Pancreas (tissue), 10 donors: ENCODE measurements at regions not wholly inside any gene's neighbourhood (a gene's known extent, or its start where the extent isn't known, plus 50 kb on each side); places are given as distances from the start of the nearest gene placed in this dataset.

ENCODE experiments used
- ATAC-seq, 4 donors: fragments of 200-7000 bp; cut with Tn5 transposase; one replicate each; pipeline versions ENCODE4 v1.8.0 to v1.9.1; 2020; ENCODE audit warnings: mild to moderate bottlenecking in 4 of 4, moderate library complexity in 4 of 4
- DNase-seq, 6 donors: peaks; one replicate each; pipeline ENCODE4 v3.0.0-alpha.2; 2020
- FAIRE-seq: peaks from 2 replicates; lab custom pipeline; 2012; peaks lifted over from hg19 to GRCh38; lab: Jason Lieb, UNC
- H3K27ac ChIP-seq, 4 donors: fragments of 200-600 bp; sonication (generic); 1 replicate in 3 of 4; 2 replicates in 1 of 4; pipeline versions ENCODE4 v1.5.0 to v1.8.0; 2020
- H3K27me3 ChIP-seq, 4 donors: fragments of 200-600 bp; one replicate each; pipeline ENCODE4 v1.8.0; 2021
- H3K36me3 ChIP-seq, 3 donors: fragments of 200-600 bp; sonication (generic) in 1 of 3; one replicate each; pipeline versions ENCODE4 v1.5.0 to v1.8.0; 2020 to 2021
- H3K4me1 ChIP-seq, 3 donors: fragments of 200-600 bp; one replicate each; pipeline ENCODE4 v1.8.0; 2021
- H3K4me3 ChIP-seq, 4 donors: fragments of 200-600 bp; sonication (generic) in 2 of 4; one replicate each; pipeline versions ENCODE4 v1.5.0 to v1.8.0; 2020 to 2021
- H3K9me3 ChIP-seq, 4 donors: fragments of 200-600 bp; one replicate each; pipeline ENCODE4 v1.8.0; 2021
- WGBS, 2 donors: extraction: QIAGEN DNeasy Blood & Tissue Kit; methylation state at CpG; one replicate each; pipeline ENCODE4 v1.1.7; 2013; 5-methylcytosine and 5-hydroxymethylcytosine counted together
- intact Hi-C, 3 donors: fragments of 100-400 bp; cut with DNase I; formaldehyde crosslinking; loops; one replicate each; pipeline versions ENCODE4 v1.11.1 to v1.14.2; 2022
- TF ChIP-seq, protein P1 (sequence below), 4 donors: fragments of 200-600 bp; sonication (generic) in 3 of 4; IDR thresholded peaks; one replicate each; pipeline versions ENCODE4 v1.5.0 to v1.8.0; 2021; ENCODE audit warnings: antibody characterized with exemption in 4 of 4
- donor health status: healthy with polysubstance abuse.
- donor health status: DM: no; HTN: no; CAD: no; lungs with moderate emphysema.
- donor health status: DM: no; HTN: no; CAD: no.
- donor health status: control.
- donor health status: control.
- donor health status: Bipolar disorder and iron deficiency.
- donor health status: DM: yes; HTN: yes; CAD: no.
- donor health status: DM: no; HTN: no; CAD: no.
- donor health status: DM: no; HTN: no; CAD: no.
- donor health status: DM: yes; HTN: yes; CAD: no.

DNA sequence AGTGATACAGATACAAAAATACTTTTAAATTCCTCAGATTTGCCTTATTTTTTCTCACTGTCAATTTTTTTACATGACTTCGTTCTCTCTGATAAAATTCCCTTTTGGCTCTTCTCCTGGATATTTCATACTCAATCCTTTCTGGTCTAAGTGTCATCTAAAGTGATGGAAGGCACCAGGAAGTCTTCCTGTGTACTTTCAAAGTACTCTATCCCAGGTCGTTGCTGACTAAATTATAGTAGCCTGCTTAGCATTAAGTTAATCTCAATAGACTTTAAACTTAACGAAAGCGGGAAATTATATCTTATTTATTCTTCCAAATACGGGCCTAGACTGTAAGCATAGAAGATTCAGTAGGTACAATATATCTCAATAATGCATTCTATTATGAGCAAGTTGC is 67.8 kb downstream of the CASP12 start:
- TF ChIP-seq, protein P1, sequence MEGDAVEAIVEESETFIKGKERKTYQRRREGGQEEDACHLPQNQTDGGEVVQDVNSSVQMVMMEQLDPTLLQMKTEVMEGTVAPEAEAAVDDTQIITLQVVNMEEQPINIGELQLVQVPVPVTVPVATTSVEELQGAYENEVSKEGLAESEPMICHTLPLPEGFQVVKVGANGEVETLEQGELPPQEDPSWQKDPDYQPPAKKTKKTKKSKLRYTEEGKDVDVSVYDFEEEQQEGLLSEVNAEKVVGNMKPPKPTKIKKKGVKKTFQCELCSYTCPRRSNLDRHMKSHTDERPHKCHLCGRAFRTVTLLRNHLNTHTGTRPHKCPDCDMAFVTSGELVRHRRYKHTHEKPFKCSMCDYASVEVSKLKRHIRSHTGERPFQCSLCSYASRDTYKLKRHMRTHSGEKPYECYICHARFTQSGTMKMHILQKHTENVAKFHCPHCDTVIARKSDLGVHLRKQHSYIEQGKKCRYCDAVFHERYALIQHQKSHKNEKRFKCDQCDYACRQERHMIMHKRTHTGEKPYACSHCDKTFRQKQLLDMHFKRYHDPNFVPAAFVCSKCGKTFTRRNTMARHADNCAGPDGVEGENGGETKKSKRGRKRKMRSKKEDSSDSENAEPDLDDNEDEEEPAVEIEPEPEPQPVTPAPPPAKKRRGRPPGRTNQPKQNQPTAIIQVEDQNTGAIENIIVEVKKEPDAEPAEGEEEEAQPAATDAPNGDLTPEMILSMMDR (IDR thresholded peaks at IDR 0.05), result no peak
- Histone ChIP-seq H3K4me3 (no peak overlapping the region), H3K36me3 (no peaks in the 10 kb centered on the region), H3K9me3 (no peaks in the 10 kb centered on the region), H3K27ac (no peak overlapping the region), H3K4me1 (no peaks in the 10 kb centered on the region), H3K27me3 (no peaks in the 10 kb centered on the region)
- intact Hi-C loops, result no loop called here
- WGBS, 2 donors, result 59 to 61% methylated on average over 5 of the region's 5 CpGs
- ATAC-seq, result no peak
- DNase-seq, result no peak
- FAIRE-seq, result no peak

DNA sequence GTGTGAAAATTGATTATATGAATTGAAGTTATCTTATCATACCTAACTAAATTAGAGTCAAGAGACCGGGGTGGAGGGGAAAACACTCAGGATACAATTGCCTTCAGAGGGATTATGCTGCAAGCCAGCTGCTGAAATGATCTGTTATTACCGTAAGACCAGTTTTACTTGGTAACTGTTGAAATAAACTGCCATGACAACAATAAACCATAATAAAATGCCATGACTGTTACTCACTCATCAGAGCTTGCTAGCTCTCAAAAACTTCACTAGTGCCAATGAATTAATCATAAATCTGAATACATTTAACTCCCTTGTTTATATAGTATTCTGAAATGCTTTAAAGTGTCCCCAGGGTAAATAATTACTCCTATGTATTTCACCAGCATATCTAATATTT is 68.2 kb downstream of the CASP12 start:
- FAIRE-seq, result no peak
- intact Hi-C loops, result no loop called here
- H3K27ac ChIP-seq, result no peak overlapping the region
- H3K9me3 ChIP-seq, result no peaks in the 10 kb centered on the region
- ATAC-seq, result peak in 2 of 4 donors; percentile 37 to 40
- no peak overlapping the region for H3K4me3 ChIP-seq
- H3K27me3 ChIP-seq, result no peaks in the 10 kb centered on the region
- no peaks in the 10 kb centered on the region for H3K36me3 ChIP-seq
- H3K4me1 ChIP-seq, result no peaks in the 10 kb centered on the region
- TF ChIP-seq, protein P1 (IDR thresholded peaks at IDR 0.05), result no peak
- DNase-seq, result no peak
- WGBS, 2 donors, result 33 to 36% methylated on average over 2 of the region's 2 CpGs

DNA sequence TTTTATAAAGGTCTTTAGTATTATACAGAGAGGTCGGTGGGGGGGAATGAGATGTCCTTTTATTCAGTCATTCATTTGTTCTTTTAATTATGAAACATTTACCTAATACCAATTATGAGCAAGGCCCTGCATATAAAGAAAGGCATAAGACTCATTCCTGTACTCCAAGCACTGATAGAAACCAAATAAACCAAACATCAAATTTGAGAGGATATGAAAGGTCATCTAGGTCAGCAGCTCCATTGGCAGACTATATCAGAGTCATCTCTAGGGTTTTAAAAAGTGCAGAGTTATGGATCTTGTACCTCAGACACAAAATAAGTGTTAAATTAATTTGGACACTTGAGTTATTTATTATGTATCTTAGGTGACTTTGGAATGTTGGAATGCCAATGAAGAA is 71.5 kb downstream of the CASP12 start:
- Histone ChIP-seq H3K27ac (no peak overlapping the region), H3K9me3 (no peaks in the 10 kb centered on the region), H3K4me3 (no peak overlapping the region), H3K36me3 (no peaks in the 10 kb centered on the region), H3K27me3 (no peaks in the 10 kb centered on the region), H3K4me1 (no peaks in the 10 kb centered on the region)
- DNase-seq (no peak), FAIRE-seq (no peak), ATAC-seq (no peak)
- 79 to 84% methylated on average over 1 of the region's 1 CpG for WGBS, 2 donors
- TF ChIP-seq, protein P1 (IDR thresholded peaks at IDR 0.05), result no peak
- intact Hi-C loops, result no loop called here

DNA sequence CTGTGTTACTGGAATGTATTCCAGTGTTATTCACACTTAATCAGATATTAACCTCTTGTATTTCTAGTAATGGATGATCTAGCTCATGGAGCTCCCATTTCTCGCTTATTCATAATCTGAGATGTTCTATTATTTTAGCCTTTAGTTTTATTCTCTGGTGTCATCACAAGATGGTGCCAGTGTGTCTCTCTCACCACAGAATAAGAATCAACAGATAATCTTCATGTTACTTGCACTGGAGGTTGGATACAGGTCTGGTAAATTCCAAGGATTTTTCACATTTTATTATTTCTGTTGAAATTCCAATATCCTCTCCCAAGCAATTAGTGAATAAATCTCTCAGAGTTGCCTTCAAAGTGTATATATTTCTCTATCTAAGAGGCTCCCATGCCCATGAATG is 74.6 kb downstream of the CASP12 start:
- intact Hi-C loops, result no loop called here
- TF ChIP-seq, protein P1 (IDR thresholded peaks at IDR 0.05), result no peak
- FAIRE-seq (no peak), ATAC-seq (no peak), DNase-seq (no peak)
- 85 to 88% methylated on average over 1 of the region's 1 CpG for WGBS, 2 donors
- Histone ChIP-seq H3K4me1 (peaks cover 0 to 3% (median 0%) of the 10 kb centered on the region in 3 donors), H3K9me3 (no peaks in the 10 kb centered on the region), H3K36me3 (no peaks in the 10 kb centered on the region), H3K4me3 (no peak overlapping the region), H3K27ac (no peak overlapping the region), H3K27me3 (no peaks in the 10 kb centered on the region)

DNA sequence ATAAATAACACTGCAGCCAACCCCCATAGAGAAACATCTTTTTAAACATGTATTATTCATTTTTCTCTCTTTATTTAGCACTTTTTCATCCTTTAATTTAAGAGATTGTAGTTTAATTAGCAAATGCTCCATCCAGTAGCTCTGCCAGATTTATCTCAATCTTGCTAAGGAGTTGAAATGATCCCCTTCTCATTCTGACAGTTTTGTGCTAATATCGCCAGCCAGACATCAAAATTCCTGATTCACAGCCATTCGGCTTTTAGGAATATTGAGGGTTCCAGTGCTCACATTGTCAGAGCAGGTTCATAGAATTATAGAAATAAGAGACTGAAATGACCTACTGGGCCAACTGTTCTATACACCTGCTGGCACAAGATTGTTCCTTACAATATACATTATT is 77.8 kb downstream of the CASP12 start:
- FAIRE-seq (no peak), DNase-seq (no peak), ATAC-seq (no peak)
- H3K9me3 ChIP-seq, result no peaks in the 10 kb centered on the region
- H3K4me1 ChIP-seq, result peaks cover 0 to 3% (median 0%) of the 10 kb centered on the region in 3 donors
- WGBS, 2 donors, result 84 to 91% methylated on average over 2 of the region's 2 CpGs
- TF ChIP-seq, protein P1 (IDR thresholded peaks at IDR 0.05), result no peak
- intact Hi-C loops, result no loop called here
- no peaks in the 10 kb centered on the region for H3K36me3 ChIP-seq
- no peaks in the 10 kb centered on the region for H3K27me3 ChIP-seq
- no peak overlapping the region for H3K4me3 ChIP-seq
- no peak overlapping the region for H3K27ac ChIP-seq
